SU-DHL-6 (cell line): ENCODE measurements at regions not wholly inside any gene's neighbourhood (a gene's known extent, or its start where the extent isn't known, plus 50 kb on each side); places are given as distances from the start of the nearest gene placed in this dataset.

Experiments used
- H2AFZ ChIP-seq: fragments of 200-600 bp; sonication (generic); 2 replicates; pipeline ENCODE4 v1.6.1; 2014; ENCODE audit warnings: low read depth, mild to moderate bottlenecking, moderate library complexity, mixed read lengths, antibody characterized with exemption, low read length; ENCODE audit not compliant: severe bottlenecking
- H3F3A ChIP-seq: fragments of 200-600 bp; shearing (Covaris generic); 2 replicates; pipeline ENCODE4 v1.6.0; 2016; ENCODE audit warnings: antibody characterized with exemption, mild to moderate bottlenecking; ENCODE audit not compliant: insufficient read depth
- H3K27ac ChIP-seq: fragments of 200-600 bp; sonication (generic); 2 replicates; pipeline ENCODE4 v1.5.1; 2016; ENCODE audit warnings: low read depth, mild to moderate bottlenecking, low read length, moderate library complexity, mixed read lengths
- H3K27me3 ChIP-seq: fragments of 200-600 bp; sonication (generic), shearing (Covaris generic); 2 replicates; pipeline ENCODE4 v1.6.0; 2014; ENCODE audit warnings: mild to moderate bottlenecking, low read length
- H3K36me3 ChIP-seq: fragments of 200-600 bp; sonication (generic); 2 replicates; pipeline ENCODE4 v1.6.1; 2014; ENCODE audit warnings: mild to moderate bottlenecking, low read length, mixed read lengths
- H3K4me2 ChIP-seq: fragments of 300-600, 200-600 bp; shearing (Covaris generic), sonication (generic); 2 replicates; pipeline ENCODE4 v1.6.0; 2014; ENCODE audit warnings: low read length, low read depth, mild to moderate bottlenecking; ENCODE audit not compliant: poor library complexity, severe bottlenecking
- H3K4me3 ChIP-seq: fragments of 200-600 bp; sonication (generic); 2 replicates; pipeline ENCODE4 v1.5.1; 2014; ENCODE audit warnings: antibody characterized with exemption, low read length, mild to moderate bottlenecking, mixed read lengths; ENCODE audit not compliant: insufficient read depth, poor library complexity, severe bottlenecking
- H3K79me2 ChIP-seq: fragments of 200-600 bp; sonication (generic); 2 replicates; pipeline ENCODE4 v1.6.1; 2014; ENCODE audit warnings: mild to moderate bottlenecking, low read length, moderate library complexity; ENCODE audit not compliant: insufficient read depth
- H3K9ac ChIP-seq: fragments of 200-600 bp; sonication (generic); 2 replicates; pipeline ENCODE4 v1.7.0; 2014; ENCODE audit warnings: mild to moderate bottlenecking, low read length
- H3K9me2 ChIP-seq: fragments of 200-600 bp; sonication (generic); replicated peaks from 2 replicates; pipeline ENCODE4 v1.6.1; 2014; ENCODE audit warnings: low read length; ENCODE audit not compliant: insufficient read depth
- H3K9me3 ChIP-seq: fragments of 200-600 bp; sonication (generic); 2 replicates; pipeline ENCODE4 v1.6.1; 2014; ENCODE audit warnings: low read length, mixed read lengths; ENCODE audit not compliant: insufficient read depth
- H4K20me1 ChIP-seq: fragments of 200-600 bp; sonication (generic); 2 replicates; pipeline ENCODE4 v1.6.1; 2014; ENCODE audit warnings: low read depth, mild to moderate bottlenecking, antibody characterized with exemption, low read length, moderate library complexity, mixed read lengths
- CTCF ChIP-seq: fragments of 200-600 bp; sonication (generic); IDR thresholded peaks from one replicate; pipeline ENCODE4 v1.5.1; 2017; ENCODE audit warnings: antibody characterized with exemption, mild to moderate bottlenecking, low read length, moderate library complexity; ENCODE audit not compliant: insufficient read depth, poor library complexity, severe bottlenecking
- EZH2phosphoT487 ChIP-seq: fragments of 200-600 bp; sonication (generic), shearing (Covaris generic); conservative IDR thresholded peaks from 2 replicates; pipeline ENCODE4 v1.6.1; 2018; ENCODE audit warnings: mild to moderate bottlenecking, antibody characterized with exemption, low read length, moderate library complexity, mixed read lengths

GRCh38 chr13:53124623-53125022 is 96.0 kb downstream of the OLFM4 start:
- no peaks in the 10 kb centered on the region for H3K27me3 ChIP-seq
- H3F3A ChIP-seq, result no peaks in the 10 kb centered on the region
- no peaks in the 10 kb centered on the region for H3K36me3 ChIP-seq

GRCh38 chr13:53126841-53127245 is 98.2 kb downstream of the OLFM4 start:
- H3K9me2 ChIP-seq, result no peaks in the 10 kb centered on the region
- no peak overlapping the region for H3K9ac ChIP-seq
- no peak overlapping the region for H2AFZ ChIP-seq
- no peaks in the 10 kb centered on the region for H3K9me3 ChIP-seq
- H3K27me3 ChIP-seq, result no peaks in the 10 kb centered on the region
- TF ChIP-seq EZH2phosphoT487 (no peak), CTCF (no peak)
- H4K20me1 ChIP-seq, result no peaks in the 10 kb centered on the region
- no peaks in the 10 kb centered on the region for H3K36me3 ChIP-seq
- no peaks in the 10 kb centered on the region for H3K79me2 ChIP-seq
- no peak overlapping the region for H3K4me2 ChIP-seq
- H3F3A ChIP-seq, result no peaks in the 10 kb centered on the region
- no peak overlapping the region for H3K27ac ChIP-seq
- H3K4me3 ChIP-seq, result no peak overlapping the region

More at GRCh38 chr13:53124623-53125022, 96.0 kb downstream of the OLFM4 start:
- H3K27ac ChIP-seq, result no peak overlapping the region
- H3K4me3 ChIP-seq, result no peak overlapping the region
- no peak overlapping the region for H2AFZ ChIP-seq
- H3K9me2 ChIP-seq, result no peaks in the 10 kb centered on the region
- no peaks in the 10 kb centered on the region for H3K79me2 ChIP-seq
- no peak overlapping the region for H3K9ac ChIP-seq
- H4K20me1 ChIP-seq, result no peaks in the 10 kb centered on the region
- H3K4me2 ChIP-seq, result no peak overlapping the region
- H3K9me3 ChIP-seq, result no peaks in the 10 kb centered on the region
- no peak for TF ChIP-seq CTCF
- no peak for TF ChIP-seq EZH2phosphoT487

GRCh38 chr13:53127373-53127772 is 98.8 kb downstream of the OLFM4 start:
- Histone ChIP-seq H2AFZ (no peak overlapping the region), H3K36me3 (no peaks in the 10 kb centered on the region), H3K9ac (no peak overlapping the region), H3K79me2 (no peaks in the 10 kb centered on the region), H3K9me3 (no peaks in the 10 kb centered on the region), H4K20me1 (no peaks in the 10 kb centered on the region), H3K4me2 (no peak overlapping the region), H3K27me3 (no peaks in the 10 kb centered on the region), H3K4me3 (no peak overlapping the region), H3K27ac (no peak overlapping the region), H3K9me2 (no peaks in the 10 kb centered on the region), H3F3A (no peaks in the 10 kb centered on the region)
- TF ChIP-seq EZH2phosphoT487, result no peak
- TF ChIP-seq CTCF, result no peak

- H3K27me3 ChIP-seq, result no peaks in the 10 kb centered on the region
- no peaks in the 10 kb centered on the region for H3K9me2 ChIP-seq
- H3K4me3 ChIP-seq, result no peak overlapping the region
- H3K4me2 ChIP-seq, result no peak overlapping the region
- H3K9ac ChIP-seq, result no peak overlapping the region
- H4K20me1 ChIP-seq, result no peaks in the 10 kb centered on the region
- no peaks in the 10 kb centered on the region for H3K36me3 ChIP-seq
- no peaks in the 10 kb centered on the region for H3K9me3 ChIP-seq
- no peaks in the 10 kb centered on the region for H3F3A ChIP-seq
- no peak for TF ChIP-seq EZH2phosphoT487
- TF ChIP-seq CTCF, result no peak
- H3K27ac ChIP-seq, result no peak overlapping the region
- H3K79me2 ChIP-seq, result no peaks in the 10 kb centered on the region
- no peak overlapping the region for H2AFZ ChIP-seq
Observed at GRCh38 chr13:53129864-53130393, 101.3 kb downstream of the OLFM4 start.
